ENCODE measurements at regions not wholly inside any gene's neighbourhood (a gene's known extent, or its start where the extent isn't known, plus 50 kb on each side); places are given as distances from the start of the nearest gene placed in this dataset.
"Not testable (repeated sequence)": the region's sequence is repeated elsewhere in the genome, so short reads cannot be mapped to it uniquely, and the experiment has no call there.

DNA sequence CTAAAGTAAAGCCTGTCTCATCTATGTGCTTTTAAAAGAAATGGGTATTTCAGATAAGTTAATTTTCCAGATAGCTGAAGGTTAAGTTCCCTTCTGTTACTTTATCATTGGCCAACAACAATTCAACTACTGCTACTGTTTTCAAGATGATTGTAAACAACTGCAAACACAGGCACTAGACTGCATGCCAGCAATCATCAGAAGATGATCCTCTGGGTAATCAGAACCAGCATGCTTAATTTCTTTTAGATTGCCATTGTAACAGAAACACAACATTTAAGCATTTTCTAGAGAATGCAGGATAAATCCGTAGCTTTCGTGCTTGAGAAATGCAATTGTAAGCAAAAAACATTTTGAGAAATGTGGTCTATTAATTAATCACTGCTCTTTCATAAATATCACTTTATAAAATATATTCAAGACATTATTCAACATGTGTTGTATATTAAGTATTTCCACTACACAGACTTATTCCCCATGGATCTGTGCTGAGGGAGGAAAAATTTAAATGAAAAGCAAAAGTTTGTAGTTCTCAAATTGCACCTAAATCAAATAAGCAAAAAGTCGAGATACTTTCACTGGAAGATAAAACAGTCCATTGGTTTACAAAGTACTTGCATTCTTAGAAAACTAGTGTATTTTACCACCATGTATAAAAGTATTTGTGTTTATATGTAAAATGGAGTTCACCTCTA lies 133.7 kb downstream of the ATL2 start:
- TF ChIP-seq Cebpa-rat (IDR thresholded peaks at IDR 0.05), result no peak
- Histone ChIP-seq H3K9ac (no peak overlapping the region), H4K20me1 (no peaks in the 10 kb centered on the region)

DNA sequence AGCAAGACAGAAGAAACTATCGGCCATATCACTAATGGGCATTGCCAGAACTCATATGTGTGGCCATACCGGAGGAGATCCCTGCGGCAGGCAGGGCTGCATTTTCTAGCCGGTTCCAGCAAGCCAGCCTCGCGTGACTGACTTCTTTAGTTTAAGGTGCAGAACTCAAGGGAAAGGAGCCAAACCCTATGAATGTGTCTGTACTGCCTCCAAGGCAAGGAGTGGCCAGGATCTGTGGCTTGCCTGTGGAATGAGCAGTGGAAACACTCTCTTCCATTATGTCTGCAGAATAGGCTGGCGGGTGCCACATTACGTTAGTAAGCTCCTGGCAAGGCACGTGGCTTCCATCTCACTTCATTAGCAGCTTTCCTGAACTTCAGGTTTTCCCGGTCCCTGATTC lies 137.6 kb downstream of the ATL2 start:
- Histone ChIP-seq H3K9ac (no peak overlapping the region), H3K9me3 (no peaks in the 10 kb centered on the region), H3K27ac (no peak overlapping the region), H3K4me3 (no peak overlapping the region), H3K36me3 (no peaks in the 10 kb centered on the region), H3K4me1 (no peaks in the 10 kb centered on the region), H4K20me1 (no peaks in the 10 kb centered on the region), H3K27me3 (no peaks in the 10 kb centered on the region), H3K4me2 (no peak overlapping the region)
- TF ChIP-seq Cebpa-rat (IDR thresholded peaks at IDR 0.05), result no peak

More for the DNA sequence above, 133.7 kb downstream of the ATL2 start:
- Histone ChIP-seq H3K27ac (no peak overlapping the region), H3K4me3 (no peak overlapping the region), H3K27me3 (no peaks in the 10 kb centered on the region), H3K9me3 (no peaks in the 10 kb centered on the region), H3K36me3 (no peaks in the 10 kb centered on the region), H3K4me1 (no peaks in the 10 kb centered on the region), H3K4me2 (no peak overlapping the region)

DNA sequence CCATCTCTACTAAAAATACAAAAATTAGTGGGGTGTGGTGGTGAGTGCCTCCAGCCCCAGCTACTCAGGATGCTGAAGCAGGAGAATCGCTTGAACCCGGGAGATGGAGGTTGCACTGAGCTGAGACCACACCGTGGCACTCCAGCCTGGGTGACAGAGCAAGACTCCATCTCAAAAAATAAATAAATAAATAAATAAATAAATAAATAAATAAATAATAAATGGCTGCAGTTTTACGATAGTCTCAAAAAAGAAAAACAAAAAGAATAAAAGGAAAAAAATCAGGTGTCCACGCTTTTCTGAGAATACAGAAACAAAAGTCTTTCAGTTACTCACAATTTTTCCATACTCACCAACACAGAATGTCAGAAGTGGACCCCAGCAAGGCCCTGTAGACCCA lies 138.4 kb downstream of the ATL2 start:
- H3K36me3 ChIP-seq, H3K27me3 ChIP-seq, H3K27ac ChIP-seq, H3K4me2 ChIP-seq, H4K20me1 ChIP-seq, H3K9ac ChIP-seq, H3K9me3 ChIP-seq, H3K4me1 ChIP-seq, H3K4me3 ChIP-seq: not testable (repeated sequence)

DNA sequence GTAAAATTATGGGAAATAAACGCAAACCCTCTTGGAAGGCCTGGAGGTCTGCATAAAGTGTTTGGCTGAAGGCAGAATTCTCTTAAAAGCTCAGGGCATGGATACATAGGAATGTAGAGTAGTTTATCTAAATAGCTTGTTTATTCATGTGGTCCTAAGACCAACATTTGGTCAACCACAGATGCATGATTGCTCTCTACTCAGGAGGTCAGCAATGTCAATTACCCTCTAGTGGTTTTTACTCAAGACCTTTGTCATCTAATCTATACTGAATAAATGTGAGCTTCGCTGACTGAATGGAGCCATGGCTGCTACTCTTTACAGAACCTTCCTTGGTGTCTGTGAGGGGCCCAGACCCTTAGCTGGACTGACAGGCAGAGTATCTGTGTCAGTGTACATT lies 139.8 kb downstream of the ATL2 start:
- no peak overlapping the region for H3K4me2 ChIP-seq
- H4K20me1 ChIP-seq, result no peaks in the 10 kb centered on the region
- H3K27me3 ChIP-seq, result no peaks in the 10 kb centered on the region
- H3K4me3 ChIP-seq, result no peak overlapping the region
- H3K36me3 ChIP-seq, result no peaks in the 10 kb centered on the region
- H3K9ac ChIP-seq, result no peak overlapping the region
- TF ChIP-seq Cebpa-rat (IDR thresholded peaks at IDR 0.05), result no peak
- no peaks in the 10 kb centered on the region for H3K9me3 ChIP-seq
- no peaks in the 10 kb centered on the region for H3K4me1 ChIP-seq
- H3K27ac ChIP-seq, result no peak overlapping the region

DNA sequence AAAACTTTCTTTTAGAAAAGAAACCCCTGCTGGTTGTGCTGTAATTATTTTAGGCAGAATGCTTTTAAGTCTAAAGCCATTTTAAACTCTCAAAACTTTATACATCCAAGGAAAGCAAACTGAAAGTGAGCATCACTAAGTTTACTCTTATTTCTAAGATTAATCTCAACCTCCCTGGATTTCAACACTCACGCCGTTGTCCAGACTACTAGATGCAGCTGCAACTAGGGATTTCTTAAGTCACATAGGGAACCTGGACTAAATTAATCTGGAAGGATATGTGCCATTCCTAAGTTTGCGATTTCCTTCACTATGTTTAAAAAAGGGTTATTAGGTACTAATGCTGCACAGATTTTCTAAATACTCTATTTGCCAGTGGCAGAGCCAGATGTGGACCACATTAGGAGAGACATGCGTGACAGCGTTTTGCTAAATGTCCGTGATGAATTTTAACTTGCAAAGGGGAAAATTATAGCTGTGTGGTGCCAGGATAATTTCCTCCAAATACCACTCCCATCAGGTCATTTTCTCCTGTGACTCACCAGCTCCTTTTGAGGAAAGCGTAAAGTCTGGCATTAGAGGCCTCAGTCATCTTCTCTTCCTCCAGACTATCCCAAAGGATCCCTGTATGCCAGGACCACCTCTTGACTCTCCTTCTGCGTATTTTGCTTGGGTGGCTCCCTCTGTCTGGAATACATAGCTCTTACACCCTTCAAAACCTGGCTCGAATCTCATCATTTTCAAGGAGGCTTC lies 143.7 kb downstream of the ATL2 start:
- Histone ChIP-seq H3K27me3 (no peaks in the 10 kb centered on the region), H3K27ac (no peak overlapping the region), H3K4me3 (no peak overlapping the region), H4K20me1 (no peaks in the 10 kb centered on the region), H3K9ac (no peak overlapping the region), H3K4me2 (no peak overlapping the region), H3K9me3 (no peaks in the 10 kb centered on the region), H3K4me1 (no peaks in the 10 kb centered on the region), H3K36me3 (no peaks in the 10 kb centered on the region)
- no peak for TF ChIP-seq Cebpa-rat (IDR thresholded peaks at IDR 0.05)

DNA sequence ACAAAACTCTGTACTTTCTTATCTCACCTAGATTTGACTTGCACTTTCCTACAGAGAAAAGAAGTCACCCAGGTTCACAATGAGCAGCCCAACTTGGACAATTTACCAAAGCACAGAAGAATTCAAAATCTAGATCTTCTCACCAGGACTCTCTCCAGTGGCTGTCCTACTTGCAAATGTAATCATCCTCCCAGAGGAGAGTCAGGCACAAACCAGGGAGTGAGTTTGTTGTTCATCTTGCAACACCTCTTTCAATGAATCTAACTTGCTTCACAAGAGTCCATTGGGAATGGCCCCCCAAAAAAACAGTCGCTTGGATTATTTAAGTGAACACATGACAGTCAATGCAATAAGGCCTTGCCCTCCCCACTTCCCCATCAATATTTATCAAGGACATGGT lies 144.6 kb downstream of the ATL2 start:
- Histone ChIP-seq H4K20me1 (no peaks in the 10 kb centered on the region), H3K36me3 (no peaks in the 10 kb centered on the region), H3K4me1 (no peaks in the 10 kb centered on the region)

DNA sequence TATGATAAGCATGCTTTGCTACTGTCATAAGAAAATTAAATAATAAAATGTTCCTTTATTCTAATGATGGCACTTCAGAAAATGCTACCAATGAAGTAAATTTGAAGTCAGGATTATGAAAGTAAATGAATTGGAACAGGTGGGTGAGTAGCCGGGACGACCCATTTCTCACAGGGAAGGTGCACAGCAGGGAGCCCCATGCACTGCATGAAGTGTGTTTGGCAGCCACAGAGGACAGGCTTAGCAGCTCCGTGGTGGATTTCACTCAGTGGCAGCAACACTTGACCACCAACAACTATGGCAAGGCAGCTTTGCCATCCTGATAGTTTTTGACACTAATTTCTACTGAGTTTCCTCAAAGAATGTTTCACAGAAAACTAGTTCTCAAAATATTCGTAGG lies 146.3 kb downstream of the ATL2 start:
- Histone ChIP-seq H4K20me1 (no peaks in the 10 kb centered on the region), H3K9ac (no peak overlapping the region), H3K36me3 (no peaks in the 10 kb centered on the region), H3K4me1 (no peaks in the 10 kb centered on the region), H3K4me3 (no peak overlapping the region), H3K27ac (no peak overlapping the region), H3K27me3 (no peaks in the 10 kb centered on the region), H3K4me2 (no peak overlapping the region), H3K9me3 (no peaks in the 10 kb centered on the region)
- no peak for TF ChIP-seq Cebpa-rat (IDR thresholded peaks at IDR 0.05)

More for the DNA sequence above, 144.6 kb downstream of the ATL2 start:
- Histone ChIP-seq H3K27me3 (no peaks in the 10 kb centered on the region), H3K9me3 (no peaks in the 10 kb centered on the region), H3K27ac (no peak overlapping the region), H3K4me3 (no peak overlapping the region), H3K9ac (no peak overlapping the region), H3K4me2 (no peak overlapping the region)
- TF ChIP-seq Cebpa-rat (IDR thresholded peaks at IDR 0.05), result no peak

DNA sequence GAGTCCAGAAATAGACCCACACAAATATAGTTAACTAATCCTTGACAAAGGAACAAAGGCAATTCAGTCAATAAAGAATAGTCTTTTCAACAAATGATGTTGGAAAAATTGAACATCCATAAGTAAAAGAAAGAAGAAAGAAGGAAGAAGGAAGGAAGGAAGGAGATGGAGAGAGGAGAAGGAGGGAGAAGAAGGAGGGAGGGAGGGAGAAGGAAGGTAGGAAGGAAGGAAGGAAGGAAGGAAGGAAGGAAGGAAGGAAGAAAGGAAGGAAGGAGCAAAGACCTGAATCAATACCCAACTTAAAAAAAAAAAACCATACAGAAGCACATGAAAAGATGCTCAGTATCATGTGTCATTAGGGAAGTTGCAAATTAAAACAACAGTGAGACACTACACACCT lies 148.3 kb downstream of the ATL2 start:
- no peak overlapping the region for H3K9ac ChIP-seq
- no peaks in the 10 kb centered on the region for H3K36me3 ChIP-seq
- H4K20me1 ChIP-seq, result no peaks in the 10 kb centered on the region
- H3K4me1 ChIP-seq, result no peaks in the 10 kb centered on the region
- H3K27me3 ChIP-seq, result no peaks in the 10 kb centered on the region
- H3K4me3 ChIP-seq, result no peak overlapping the region
- no peak overlapping the region for H3K4me2 ChIP-seq
- H3K27ac ChIP-seq, result no peak overlapping the region
- TF ChIP-seq Cebpa-rat (IDR thresholded peaks at IDR 0.05), result no peak
- no peaks in the 10 kb centered on the region for H3K9me3 ChIP-seq

DNA sequence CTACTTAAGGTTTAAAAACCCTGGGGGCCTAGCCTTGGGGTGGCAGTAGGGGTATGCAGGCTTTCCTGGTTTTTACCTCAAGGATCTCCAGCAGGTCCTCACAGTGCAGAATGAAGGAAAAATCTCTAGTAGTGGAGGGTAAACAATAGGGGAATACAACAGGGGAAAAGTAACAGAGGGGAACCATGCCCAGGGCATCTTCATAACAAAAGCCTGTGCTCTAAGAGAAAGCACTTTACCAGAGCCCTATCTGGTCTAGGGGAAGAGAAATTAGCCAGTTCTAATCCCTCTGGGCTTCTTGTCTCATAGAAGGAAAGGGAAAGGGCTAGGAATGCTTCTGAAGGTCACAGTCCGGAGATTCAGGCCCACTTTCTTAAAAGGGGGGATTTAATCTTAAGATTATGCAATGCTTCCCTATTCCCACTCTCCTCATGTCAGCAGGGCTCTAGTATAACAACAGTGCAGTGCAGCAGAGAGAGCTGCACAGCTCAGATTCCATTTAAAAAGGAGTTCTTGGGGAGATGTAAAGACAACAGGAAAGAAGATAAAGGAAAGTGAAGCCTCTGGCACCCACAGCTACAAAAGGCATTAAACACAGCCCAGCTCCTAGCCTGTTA lies 149.0 kb upstream of the CYP1B1 start:
- Histone ChIP-seq H3K4me2 (no peak overlapping the region), H3K9me3 (peaks cover 8% of the 10 kb centered on the region), H3K27ac (no peak overlapping the region), H4K20me1 (no peaks in the 10 kb centered on the region), H3K4me1 (no peaks in the 10 kb centered on the region), H3K36me3 (no peaks in the 10 kb centered on the region), H3K4me3 (no peak overlapping the region), H3K9ac (no peak overlapping the region), H3K27me3 (no peaks in the 10 kb centered on the region)
- TF ChIP-seq Cebpa-rat (IDR thresholded peaks at IDR 0.05), result no peak

DNA sequence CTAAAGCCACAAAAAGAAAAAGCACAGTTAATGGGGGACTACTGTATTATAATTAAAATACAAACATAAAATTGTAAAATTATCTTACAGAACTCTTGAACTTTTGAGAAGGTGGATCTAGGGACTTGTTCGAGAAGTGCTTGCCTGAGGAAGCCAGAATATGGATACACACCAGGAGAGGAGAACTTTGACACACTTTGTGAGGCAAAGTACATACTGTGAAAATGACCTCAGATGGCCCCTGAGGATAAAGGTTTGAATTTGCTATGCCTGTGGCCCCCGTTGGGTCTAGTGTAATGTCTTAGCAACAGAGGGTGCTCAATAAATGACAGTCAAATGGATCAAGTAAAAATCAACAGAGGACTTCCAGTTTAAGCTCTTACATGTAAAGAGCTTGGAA lies 148.2 kb upstream of the CYP1B1 start:
- Histone ChIP-seq H4K20me1 (no peaks in the 10 kb centered on the region), H3K36me3 (no peaks in the 10 kb centered on the region), H3K4me1 (peaks cover under 1% of the 10 kb centered on the region; the same call in 1 of the 2 replicates), H3K27ac (no peak overlapping the region), H3K9me3 (peaks cover 8% of the 10 kb centered on the region), H3K4me2 (no peak overlapping the region), H3K4me3 (no peak overlapping the region), H3K27me3 (no peaks in the 10 kb centered on the region), H3K9ac (no peak overlapping the region)
- TF ChIP-seq Cebpa-rat (IDR thresholded peaks at IDR 0.05), result no peak

Data from BLaER1 (cell line).